SK-N-SH (cell line): ENCODE measurements at regions not wholly inside any gene's neighbourhood (a gene's known extent, or its start where the extent isn't known, plus 50 kb on each side); places are given as distances from the start of the nearest gene placed in this dataset.

ENCODE experiments used
- CTCF ChIA-PET: fragments of 300-600, 350-600 bp; formaldehyde crosslinking; extraction: SDS; loops from one replicate; lab custom pipeline; 2021; lab: Yijun Ruan, JAX
- POLR2A ChIA-PET: fragments of 350-600 bp; sonication (Branson Sonifier 250); formaldehyde crosslinking; extraction: SDS; loops from one replicate; lab custom pipeline; 2020; ENCODE audit warnings: antibody characterized with exemption, inconsistent platforms; lab: Yijun Ruan, JAX
- DNase-seq: peaks from one replicate; pipeline ENCODE4 v3.0.0; 2012
- H2AFZ ChIP-seq: fragments of 200-600 bp; sonication (generic); 2 replicates; pipeline ENCODE4 v1.8.1; 2016; ENCODE audit warnings: antibody characterized with exemption, mild to moderate bottlenecking, low read depth
- H3F3A ChIP-seq: fragments of 200-600 bp; sonication (generic); replicated peaks from 2 replicates; pipeline ENCODE3; 2016; ENCODE audit warnings: antibody characterized with exemption, mild to moderate bottlenecking; ENCODE audit not compliant: insufficient read depth
- H3K27ac ChIP-seq, 2 experiments: fragments of 200-500 bp in 1 of 2; fragments of 200-600 bp in 1 of 2; sonication (Bioruptor generic) in 1 of 2; sonication (generic), shearing (Covaris generic) in 1 of 2; 2 replicates each; pipeline versions ENCODE4 v1.5.1 to v1.6.1; 2014 to 2016; ENCODE audit warnings: low read depth in 2 of 2, inconsistent platforms in 1 of 2, low read length in 1 of 2, mild to moderate bottlenecking in 1 of 2, mixed read lengths in 1 of 2
- H3K27me3 ChIP-seq: fragments of 200-600 bp; sonication (generic), shearing (Covaris generic); 2 replicates; pipeline ENCODE4 v1.6.1; 2016; ENCODE audit warnings: mixed run types; ENCODE audit not compliant: insufficient read depth
- H3K36me3 ChIP-seq, 2 experiments: fragments of 200-500 bp in 1 of 2; fragments of 200-600 bp in 1 of 2; sonication (Bioruptor generic) in 1 of 2; sonication (generic) in 1 of 2; replicated peaks in 1 of 2; 2 replicates each; pipeline versions ENCODE3 to v1.5.1; 2014 to 2016; ENCODE audit warnings: low read length in 1 of 2, mild to moderate bottlenecking in 1 of 2; ENCODE audit not compliant: insufficient read depth in 2 of 2, control insufficient read depth in 1 of 2
- H3K4me1 ChIP-seq, 2 experiments: fragments of 200-500 bp in 1 of 2; fragments of 200-600 bp in 1 of 2; sonication (Bioruptor generic) in 1 of 2; sonication (generic), shearing (Covaris generic) in 1 of 2; 2 replicates each; pipeline versions ENCODE4 v1.5.1 to v1.6.1; 2014 to 2016; ENCODE audit warnings: low read depth in 1 of 2, low read length in 1 of 2, mixed run types in 1 of 2; ENCODE audit not compliant: insufficient read depth in 2 of 2, control insufficient read depth in 1 of 2
- H3K4me2 ChIP-seq: fragments of 200-600 bp; sonication (generic), shearing (Covaris generic); 2 replicates; pipeline ENCODE4 v1.6.1; 2017; ENCODE audit warnings: mixed run types
- H3K4me3 ChIP-seq, 2 experiments: fragments of 200-500 bp in 1 of 2; fragments of 200-600 bp in 1 of 2; sonication (Bioruptor generic) in 1 of 2; sonication (generic), shearing (Covaris generic) in 1 of 2; 2 replicates each; pipeline versions ENCODE4 v1.5.1 to v1.8.1; 2014 to 2016; ENCODE audit warnings: low read depth in 2 of 2, inconsistent platforms in 1 of 2, low read length in 1 of 2, mild to moderate bottlenecking in 1 of 2, mixed read lengths in 1 of 2, moderate library complexity in 1 of 2
- H3K79me2 ChIP-seq: fragments of 200-600 bp; sonication (generic); 2 replicates; pipeline ENCODE4 v1.8.1; 2017; ENCODE audit warnings: mild to moderate bottlenecking; ENCODE audit not compliant: insufficient read depth
- H3K9ac ChIP-seq: fragments of 200-600 bp; sonication (generic); 2 replicates; pipeline ENCODE4 v1.6.1; 2017; ENCODE audit warnings: mixed run types
- H3K9me2 ChIP-seq: fragments of 200-600 bp; sonication (generic); 2 replicates; pipeline ENCODE4 v1.6.1; 2017; ENCODE audit warnings: mixed run types
- H3K9me3 ChIP-seq: fragments of 200-600 bp; sonication (generic); 2 replicates; pipeline ENCODE4 v1.6.1; 2017; ENCODE audit warnings: mixed run types, mild to moderate bottlenecking, moderate library complexity
- H4K20me1 ChIP-seq: fragments of 200-600 bp; sonication (generic); 2 replicates; pipeline ENCODE4 v1.6.1; 2017; ENCODE audit warnings: mild to moderate bottlenecking, mixed run types; ENCODE audit not compliant: insufficient read depth
- CTCF ChIP-seq: fragments of 200-600 bp; sonication (generic); IDR thresholded peaks from 2 replicates; pipeline ENCODE4 v1.6.1; 2017; ENCODE audit warnings: antibody characterized with exemption, mild to moderate bottlenecking, moderate library complexity
- GABPA ChIP-seq: IDR thresholded peaks from 2 replicates; pipeline ENCODE4 v1.4.0; 2012; ENCODE audit warnings: low read depth, mild to moderate bottlenecking
- IRF3 ChIP-seq: fragments of 150-350 bp; IDR thresholded peaks from 2 replicates; pipeline ENCODE4 v1.6.1; 2016; ENCODE audit warnings: mild to moderate bottlenecking, low read depth, low read length
- RAD21 ChIP-seq: IDR thresholded peaks from 2 replicates; pipeline ENCODE4 v1.6.1; 2012; ENCODE audit warnings: mild to moderate bottlenecking, low read length
- SMC3 ChIP-seq: IDR thresholded peaks from 2 replicates; pipeline ENCODE4 v1.6.1; 2012; ENCODE audit warnings: low read depth, low read length, improper control_type of control experiment
- TAF1 ChIP-seq: IDR thresholded peaks from 2 replicates; pipeline ENCODE4 v1.6.1; 2012; ENCODE audit warnings: low read depth, mild to moderate bottlenecking, low read length, moderate library complexity, borderline replicate concordance
- USF2 ChIP-seq: fragments of 150-350 bp; IDR thresholded peaks from 2 replicates; pipeline ENCODE4 v1.6.1; 2017; ENCODE audit warnings: antibody characterized with exemption, low read length, low read depth, borderline replicate concordance
- YY1 ChIP-seq: IDR thresholded peaks from 2 replicates; pipeline ENCODE4 v1.4.0; 2012; ENCODE audit warnings: low read depth, mild to moderate bottlenecking
- ZBTB33 ChIP-seq: IDR thresholded peaks from 2 replicates; pipeline ENCODE4 v1.4.0; 2012; ENCODE audit warnings: low read depth, borderline replicate concordance
- WGBS: methylation state at CpG from one replicate; pipeline ENCODE4 v1.1.6; 2017; ENCODE audit warnings: low lambda C conversion rate; 5-methylcytosine and 5-hydroxymethylcytosine counted together

- Histone ChIP-seq H3F3A (no peaks in the 10 kb centered on the region), H3K9me3 (no peaks in the 10 kb centered on the region), H3K9me2 (0 out of 2 replicates have a peak, but pooled peaks cover 2% of the 10 kb centered on the region), H3K4me2 (no peak overlapping the region), H4K20me1 (no peaks in the 10 kb centered on the region), H3K4me3 (no peak overlapping the region), H3K9ac (no peak overlapping the region), H3K27ac (no peak overlapping the region), H3K36me3 (no peaks in the 10 kb centered on the region), H2AFZ (no peak overlapping the region), H3K4me1 (no peaks in the 10 kb centered on the region), H3K27me3 (0 out of 2 replicates have a peak, but pooled peaks cover 4% of the 10 kb centered on the region), H3K79me2 (no peaks in the 10 kb centered on the region)
- TF ChIP-seq IRF3 (no peak), RAD21 (no peak), USF2 (no peak), GABPA (no peak), SMC3 (no peak), TAF1 (no peak), ZBTB33 (no peak)
- CTCF ChIA-PET = interaction anchor here (1.0 to 1.6 kb wide), 3 partner anchors 8 to 12 kb away, joined by 3 to 4 read pairs (median 3); no protein-coding TSS in a partner anchor
- DNase-seq = no peak
- 11% methylated on average over 1 of the region's 1 CpG for WGBS
- POLR2A ChIA-PET = no interaction called here
Measured at GRCh38 chr7:115122388-115122787, 200.5 kb downstream of the MDFIC start.

- CTCF ChIA-PET = no interaction called here
Measured at GRCh38 chr7:115117748-115118147, 195.9 kb downstream of the MDFIC start.

More at GRCh38 chr7:115117748-115118147, 195.9 kb downstream of the MDFIC start:
- H3K27ac ChIP-seq = no peak overlapping the region
- DNase-seq = no peak
- no peaks in the 10 kb centered on the region for H3K36me3 ChIP-seq
- POLR2A ChIA-PET = no interaction called here
- WGBS = 5% methylated on average over 2 of the region's 2 CpGs
- H3K9ac ChIP-seq = no peak overlapping the region
- H3K4me1 ChIP-seq = no peaks in the 10 kb centered on the region
- H3K79me2 ChIP-seq = no peaks in the 10 kb centered on the region
- no peaks in the 10 kb centered on the region for H3F3A ChIP-seq
- no peak overlapping the region for H2AFZ ChIP-seq
- TF ChIP-seq CTCF (0 out of 2 replicates have a peak, but pooled peaks have one; percentile 6), YY1 (no peak)
- H4K20me1 ChIP-seq = no peaks in the 10 kb centered on the region
- no peaks in the 10 kb centered on the region for H3K9me2 ChIP-seq
- H3K4me2 ChIP-seq = no peak overlapping the region
- H3K27me3 ChIP-seq = peaks cover 10% of the 10 kb centered on the region; the same call in 1 of the 2 replicates
- no peak overlapping the region for H3K4me3 ChIP-seq
- H3K9me3 ChIP-seq = no peaks in the 10 kb centered on the region
